A549 (cell line): ENCODE measurements at regions not wholly inside any gene's neighbourhood (a gene's known extent, or its start where the extent isn't known, plus 50 kb on each side); places are given as distances from the start of the nearest gene placed in this dataset.

Experiments used
- ATAC-seq, 2 experiments: fragments of 200-7000 bp in 1 of 2; fragments of >200 bp in 1 of 2; cut with Nextera tagmentation in 1 of 2; cut with Tn5 transposase in 1 of 2; 3 replicates each; pipeline versions ENCODE4 v1.8.0 to v1.9.1; 2018 to 2020; ENCODE audit warnings: mild to moderate bottlenecking in 1 of 2, moderate library complexity in 1 of 2
- CTCF ChIA-PET: fragments of 300-600 bp; sonication (Branson Sonifier 250); formaldehyde crosslinking; extraction: SDS; loops from one replicate; lab custom pipeline; 2021; ENCODE audit warnings: antibody characterized with exemption, inconsistent platforms; lab: Yijun Ruan, JAX
- POLR2A ChIA-PET: fragments of 350-600 bp; formaldehyde crosslinking; extraction: SDS; loops from one replicate; lab custom pipeline; 2021; ENCODE audit warnings: antibody characterized with exemption, inconsistent platforms; lab: Yijun Ruan, JAX
- DNase-seq, 2 experiments: peaks; one replicate each; pipeline versions ENCODE4 v3.0.0 to v3.0.0-alpha.2; 2011 to 2016; ENCODE audit warnings: low read depth in 1 of 2, low spot score in 1 of 2
- FAIRE-seq: peaks from 2 replicates; lab custom pipeline; 2011; peaks lifted over from hg19 to GRCh38; lab: Jason Lieb, UNC
- H3K27ac ChIP-seq, 2 experiments: fragments of >200 bp; sonication (Bioruptor Twin); formaldehyde crosslinking; 3 replicates each; pipeline ENCODE4 v1.5.1; 2016 to 2017
- H3K4me1 ChIP-seq: fragments of >200 bp; sonication (Bioruptor Twin); formaldehyde crosslinking; 3 replicates; pipeline ENCODE4 v1.6.1; 2016
- H3K4me2 ChIP-seq: fragments of >200 bp; sonication (Bioruptor Twin); formaldehyde crosslinking; 3 replicates; pipeline ENCODE4 v1.6.1; 2016
- H3K4me3 ChIP-seq: fragments of >200 bp; sonication (Bioruptor Twin); formaldehyde crosslinking; 3 replicates; pipeline ENCODE4 v1.5.1; 2016
- H3K9me3 ChIP-seq: fragments of >200 bp; sonication (Bioruptor Twin); formaldehyde crosslinking; 3 replicates; pipeline ENCODE4 v1.6.1; 2016
- BCL3 ChIP-seq: fragments of >200 bp; sonication (Bioruptor Twin); formaldehyde crosslinking; IDR thresholded peaks from 3 replicates; pipeline ENCODE4 v1.6.1; 2016
- BHLHE40 ChIP-seq: IDR thresholded peaks from 2 replicates; pipeline ENCODE4 v1.6.1; 2012; ENCODE audit warnings: low read depth, low read length, inconsistent platforms
- CBX2 ChIP-seq: fragments of 200-600 bp; sonication (generic); IDR thresholded peaks from 2 replicates; pipeline ENCODE4 v1.6.1; 2016; ENCODE audit warnings: low read depth, mild to moderate bottlenecking, borderline replicate concordance
- CBX8 ChIP-seq: fragments of 200-600 bp; sonication (generic); IDR thresholded peaks from 2 replicates; pipeline ENCODE4 v1.6.1; 2016
- CEBPB ChIP-seq, 2 experiments: fragments of >200 bp in 1 of 2; sonication (Bioruptor Twin) in 1 of 2; formaldehyde crosslinking in 1 of 2; IDR thresholded peaks; 2 replicates each; pipeline ENCODE4 v1.6.1; 2012 to 2016
- CHD2 ChIP-seq: fragments of 150-350 bp; IDR thresholded peaks from 2 replicates; pipeline ENCODE4 v1.6.1; 2014; ENCODE audit warnings: low read length; ENCODE audit not compliant: partially characterized antibody
- CTCF ChIP-seq: fragments of >200 bp; sonication (Bioruptor Twin); formaldehyde crosslinking; IDR thresholded peaks from 3 replicates; pipeline ENCODE4 v1.5.1; 2016
- EHF ChIP-seq: fragments of 250-450 bp; sonication (Bioruptor Pico); IDR thresholded peaks from 2 replicates; pipeline ENCODE4 v1.5.0; 2020; ENCODE audit warnings: mild to moderate bottlenecking
- EP300 ChIP-seq, 2 experiments: fragments of >200 bp; sonication (Bioruptor Twin); formaldehyde crosslinking; IDR thresholded peaks; 2 replicates in 1 of 2; 3 replicates in 1 of 2; pipeline ENCODE4 v1.6.1; 2016 to 2017
- FOSB ChIP-seq: fragments of 250-450 bp; sonication (Bioruptor Pico); IDR thresholded peaks from 2 replicates; pipeline ENCODE4 v1.5.0; 2020; ENCODE audit warnings: mild to moderate bottlenecking, moderate library complexity
- HDAC2 ChIP-seq: fragments of 200-600 bp; sonication (generic); IDR thresholded peaks from 2 replicates; pipeline ENCODE4 v1.6.1; 2016
- HES2 ChIP-seq: fragments of >200 bp; sonication (Bioruptor Twin); formaldehyde crosslinking; IDR thresholded peaks from 2 replicates; pipeline ENCODE4 v1.6.1; 2016
- HEYL ChIP-seq: fragments of 250-450 bp; sonication (Bioruptor Pico); IDR thresholded peaks from 2 replicates; pipeline ENCODE4 v1.8.0; 2021; ENCODE audit warnings: mild to moderate bottlenecking, moderate library complexity
- HOXA7 ChIP-seq: fragments of 250-450 bp; sonication (Bioruptor Pico); IDR thresholded peaks from 2 replicates; pipeline ENCODE4 v1.5.0; 2020; ENCODE audit warnings: mild to moderate bottlenecking, moderate library complexity
- HOXB13 ChIP-seq: fragments of 250-450 bp; sonication (Bioruptor Pico); IDR thresholded peaks from 2 replicates; pipeline ENCODE4 v1.5.0; 2020; ENCODE audit warnings: low read depth, mild to moderate bottlenecking, moderate library complexity
- HOXB5 ChIP-seq: fragments of 250-450 bp; sonication (Bioruptor Pico); IDR thresholded peaks from 2 replicates; pipeline ENCODE4 v1.5.0; 2020; ENCODE audit warnings: mild to moderate bottlenecking, moderate library complexity
- JUNB ChIP-seq: fragments of >200 bp; sonication (Bioruptor Twin); formaldehyde crosslinking; IDR thresholded peaks from 2 replicates; pipeline ENCODE4 v1.6.1; 2016
- KDM1A ChIP-seq: fragments of 200-600 bp; sonication (generic); IDR thresholded peaks from 2 replicates; pipeline ENCODE4 v1.6.1; 2016; ENCODE audit warnings: low read depth, mild to moderate bottlenecking
- MAFK ChIP-seq: fragments of 450-650 bp; IDR thresholded peaks from 2 replicates; pipeline ENCODE4 v1.6.1; 2014; ENCODE audit not compliant: partially characterized antibody
- MYC ChIP-seq: IDR thresholded peaks from 2 replicates; pipeline ENCODE4 v1.6.1; 2012; ENCODE audit warnings: mild to moderate bottlenecking, inconsistent platforms, low read length, improper control_type of control experiment, borderline replicate concordance
- NPAS2 ChIP-seq: fragments of 250-450 bp; sonication (Bioruptor Pico); IDR thresholded peaks from 2 replicates; pipeline ENCODE4 v1.8.0; 2022; ENCODE audit warnings: mild to moderate bottlenecking, moderate library complexity, borderline replicate concordance
- POLR2A ChIP-seq: IDR thresholded peaks from 2 replicates; pipeline ENCODE4 v1.6.1; 2012; ENCODE audit warnings: mild to moderate bottlenecking, low read length
- RARB ChIP-seq: fragments of 250-450 bp; sonication (Bioruptor Pico); IDR thresholded peaks from 2 replicates; pipeline ENCODE4 v1.8.0; 2021; ENCODE audit warnings: mild to moderate bottlenecking, moderate library complexity
- RCOR1 ChIP-seq: fragments of 150-350 bp; IDR thresholded peaks from 2 replicates; pipeline ENCODE4 v1.6.1; 2014; ENCODE audit warnings: antibody characterized with exemption, low read length, low read depth
- RNF2 ChIP-seq: fragments of 200-600 bp; sonication (generic); IDR thresholded peaks from 2 replicates; pipeline ENCODE4 v1.6.1; 2016; ENCODE audit warnings: low read depth, mild to moderate bottlenecking, antibody characterized with exemption, moderate library complexity, borderline replicate concordance
- SMC3 ChIP-seq: fragments of >200 bp; sonication (Bioruptor Twin); formaldehyde crosslinking; IDR thresholded peaks from 3 replicates; pipeline ENCODE4 v1.6.1; 2018; ENCODE audit warnings: inconsistent platforms
- SREBF2 ChIP-seq: fragments of 450-650 bp; IDR thresholded peaks from 2 replicates; pipeline ENCODE4 v1.6.1; 2014; ENCODE audit warnings: mild to moderate bottlenecking, moderate library complexity
- TFCP2L1 ChIP-seq: fragments of 250-450 bp; sonication (Bioruptor Pico); IDR thresholded peaks from 2 replicates; pipeline ENCODE4 v1.5.0; 2021; ENCODE audit warnings: mild to moderate bottlenecking
- ZSCAN20 ChIP-seq: fragments of 250-450 bp; sonication (Bioruptor Pico); IDR thresholded peaks from 2 replicates; pipeline ENCODE4 v1.8.0; 2022; ENCODE audit warnings: mild to moderate bottlenecking, moderate library complexity
- WGBS: methylation state at CpG from one replicate; pipeline ENCODE4 v1.1.6; 2017; ENCODE audit errors: missing lambda C conversion rate; 5-methylcytosine and 5-hydroxymethylcytosine counted together
- TF ChIP-seq, protein P1 (sequence below): fragments of 250-450 bp; sonication (Bioruptor Pico); IDR thresholded peaks from 2 replicates; pipeline ENCODE4 v1.5.0; 2021; ENCODE audit warnings: mild to moderate bottlenecking, moderate library complexity, borderline replicate concordance

GRCh38 chr16:73563709-73564108, 515.8 kb upstream of the ZFHX3 start:
- no peak for DNase-seq
- no peak for FAIRE-seq
- TF ChIP-seq KDM1A (no peak), EP300 (IDR thresholded peaks at IDR 0.05) (no peak), RCOR1 (no peak), SMC3 (no peak), HOXA7 (no peak), CEBPB (IDR thresholded peaks at IDR 0.05) (no peak), HOXB13 (no peak), MYC (no peak), CTCF (no peak), MAFK (no peak), CBX8 (no peak), CHD2 (no peak)
- Histone ChIP-seq H3K4me2 (no peak overlapping the region), H3K4me1 (no peaks in the 10 kb centered on the region), H3K27ac (no peak overlapping the region), H3K9me3 (peaks cover 2% of the 10 kb centered on the region; the same call in 1 of the 3 replicates), H3K4me3 (no peak overlapping the region)
- WGBS = 61% methylated on average over 3 of the region's 3 CpGs
- no peak for ATAC-seq
- ChIA-PET CTCF (interaction anchor here (1.7 kb wide), 1 partner anchor 49 kb away, joined by 3 read pairs; no protein-coding TSS in a partner anchor), POLR2A (no interaction called here)

DNA sequence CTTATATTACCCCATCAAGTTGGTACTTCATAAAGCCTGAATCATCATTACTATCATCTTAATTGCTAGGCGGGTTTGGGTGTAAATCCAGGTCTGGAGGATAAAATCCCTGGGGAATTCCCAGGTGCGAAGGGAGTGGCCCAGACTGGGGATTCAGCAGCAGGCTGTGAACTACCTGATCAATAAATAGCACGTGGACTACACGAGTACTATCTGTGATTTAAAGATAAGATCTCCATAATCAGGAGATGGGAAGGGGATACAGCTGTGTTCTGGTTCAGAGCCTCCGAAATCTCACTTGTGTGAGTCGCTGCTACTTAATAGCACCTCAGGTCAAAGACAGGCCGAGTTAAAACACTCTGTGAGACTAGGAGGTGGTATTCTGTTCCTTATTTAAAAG, 512.6 kb upstream of the ZFHX3 start:
- H3K4me3 ChIP-seq = no peak overlapping the region
- 37% methylated on average over 7 of the region's 7 CpGs for WGBS
- DNase-seq (no peak), FAIRE-seq (no peak), ATAC-seq (no peak)
- ChIA-PET POLR2A (no interaction called here), CTCF (interaction anchor here (0.8 kb wide), 1 partner anchor 15 kb away, joined by 3 read pairs; no protein-coding TSS in a partner anchor)
- H3K4me1 ChIP-seq = no peaks in the 10 kb centered on the region
- H3K4me2 ChIP-seq = no peak overlapping the region
- no peak overlapping the region for H3K27ac ChIP-seq
- TF ChIP-seq CBX8 (no peak), POLR2A (no peak), RARB (no peak), CTCF (no peak), EHF (CRISPR knock-in tag) (no peak), EP300 (IDR thresholded peaks at IDR 0.05) (no peak), JUNB (no peak), FOSB (no peak), MYC (no peak), CBX2 (no peak), SREBF2 (no peak), BCL3 (no peak)
- no peaks in the 10 kb centered on the region for H3K9me3 ChIP-seq

DNA sequence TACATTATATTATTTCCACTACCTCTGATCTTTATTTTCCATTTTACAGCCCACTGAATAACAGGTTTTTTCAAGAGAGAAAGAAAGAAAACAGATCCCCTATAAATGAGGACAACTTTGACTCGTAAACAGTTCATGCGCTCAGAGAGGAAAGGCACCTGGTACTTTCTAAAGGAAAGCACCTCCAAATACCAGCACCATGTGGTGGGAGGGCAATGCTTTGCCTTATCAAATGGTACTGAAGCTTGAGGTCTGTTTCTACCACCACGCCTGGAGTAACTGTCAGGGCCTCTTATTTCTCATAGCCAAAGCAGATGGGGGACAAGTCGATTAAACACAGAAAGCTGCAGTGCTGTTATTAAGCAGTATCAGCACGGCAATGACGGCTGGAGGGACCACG, 510.3 kb upstream of the ZFHX3 start:
- no peak for TF ChIP-seq BHLHE40
- TF ChIP-seq TFCP2L1 (CRISPR knock-in tag) = no peak
- no peak for TF ChIP-seq HES2
- no peak for TF ChIP-seq RNF2
- TF ChIP-seq ZSCAN20 (CRISPR knock-in tag) = no peak
- TF ChIP-seq EHF (CRISPR knock-in tag) = no peak
- TF ChIP-seq HOXB5 (CRISPR knock-in tag) = no peak
- no peak for TF ChIP-seq NPAS2 (CRISPR knock-in tag)
- no peak for TF ChIP-seq HEYL (CRISPR knock-in tag)
- no peak for TF ChIP-seq HDAC2
- no peak for TF ChIP-seq POLR2A
- TF ChIP-seq, protein P1, sequence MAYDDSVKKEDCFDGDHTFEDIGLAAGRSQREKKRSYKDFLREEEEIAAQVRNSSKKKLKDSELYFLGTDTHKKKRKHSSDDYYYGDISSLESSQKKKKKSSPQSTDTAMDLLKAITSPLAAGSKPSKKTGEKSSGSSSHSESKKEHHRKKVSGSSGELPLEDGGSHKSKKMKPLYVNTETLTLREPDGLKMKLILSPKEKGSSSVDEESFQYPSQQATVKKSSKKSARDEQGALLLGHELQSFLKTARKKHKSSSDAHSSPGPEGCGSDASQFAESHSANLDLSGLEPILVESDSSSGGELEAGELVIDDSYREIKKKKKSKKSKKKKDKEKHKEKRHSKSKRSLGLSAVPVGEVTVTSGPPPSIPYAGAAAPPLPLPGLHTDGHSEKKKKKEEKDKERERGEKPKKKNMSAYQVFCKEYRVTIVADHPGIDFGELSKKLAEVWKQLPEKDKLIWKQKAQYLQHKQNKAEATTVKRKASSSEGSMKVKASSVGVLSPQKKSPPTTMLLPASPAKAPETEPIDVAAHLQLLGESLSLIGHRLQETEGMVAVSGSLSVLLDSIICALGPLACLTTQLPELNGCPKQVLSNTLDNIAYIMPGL = no peak
- no peak for TF ChIP-seq SMC3
- no peak for TF ChIP-seq RCOR1
- TF ChIP-seq SREBF2 = no peak
- TF ChIP-seq CBX2 = no peak
- WGBS = 66% methylated on average over 7 of the region's 7 CpGs
- no peaks in the 10 kb centered on the region for H3K4me1 ChIP-seq
- no peak overlapping the region for H3K27ac ChIP-seq
- no peak overlapping the region for H3K4me2 ChIP-seq
- POLR2A ChIA-PET = no interaction called here
- DNase-seq (no peak), FAIRE-seq (no peak), ATAC-seq (no peak)
- CTCF ChIA-PET = interaction anchor here (1.1 kb wide), 1 partner anchor 14 kb away, joined by 3 read pairs; no protein-coding TSS in a partner anchor
- H3K4me3 ChIP-seq = no peak overlapping the region
- H3K9me3 ChIP-seq = no peaks in the 10 kb centered on the region
